SK-N-SH (cell line): ENCODE measurements at regions not wholly inside any gene's neighbourhood (a gene's known extent, or its start where the extent isn't known, plus 50 kb on each side); places are given as distances from the start of the nearest gene placed in this dataset.

Experiments used
- CTCF ChIA-PET: fragments of 300-600, 350-600 bp; formaldehyde crosslinking; extraction: SDS; loops from one replicate; lab custom pipeline; 2021; lab: Yijun Ruan, JAX
- POLR2A ChIA-PET: fragments of 350-600 bp; sonication (Branson Sonifier 250); formaldehyde crosslinking; extraction: SDS; loops from one replicate; lab custom pipeline; 2020; ENCODE audit warnings: antibody characterized with exemption, inconsistent platforms; lab: Yijun Ruan, JAX
- DNase-seq: peaks from one replicate; pipeline ENCODE4 v3.0.0; 2012
- H2AFZ ChIP-seq: fragments of 200-600 bp; sonication (generic); 2 replicates; pipeline ENCODE4 v1.8.1; 2016; ENCODE audit warnings: antibody characterized with exemption, mild to moderate bottlenecking, low read depth
- H3F3A ChIP-seq: fragments of 200-600 bp; sonication (generic); replicated peaks from 2 replicates; pipeline ENCODE3; 2016; ENCODE audit warnings: antibody characterized with exemption, mild to moderate bottlenecking; ENCODE audit not compliant: insufficient read depth
- H3K27ac ChIP-seq, 2 experiments: fragments of 200-500 bp in 1 of 2; fragments of 200-600 bp in 1 of 2; sonication (Bioruptor generic) in 1 of 2; sonication (generic), shearing (Covaris generic) in 1 of 2; 2 replicates each; pipeline versions ENCODE4 v1.5.1 to v1.6.1; 2014 to 2016; ENCODE audit warnings: low read depth in 2 of 2, inconsistent platforms in 1 of 2, low read length in 1 of 2, mild to moderate bottlenecking in 1 of 2, mixed read lengths in 1 of 2
- H3K27me3 ChIP-seq: fragments of 200-600 bp; sonication (generic), shearing (Covaris generic); 2 replicates; pipeline ENCODE4 v1.6.1; 2016; ENCODE audit warnings: mixed run types; ENCODE audit not compliant: insufficient read depth
- H3K36me3 ChIP-seq, 2 experiments: fragments of 200-500 bp in 1 of 2; fragments of 200-600 bp in 1 of 2; sonication (Bioruptor generic) in 1 of 2; sonication (generic) in 1 of 2; replicated peaks in 1 of 2; 2 replicates each; pipeline versions ENCODE3 to v1.5.1; 2014 to 2016; ENCODE audit warnings: low read length in 1 of 2, mild to moderate bottlenecking in 1 of 2; ENCODE audit not compliant: insufficient read depth in 2 of 2, control insufficient read depth in 1 of 2
- H3K4me1 ChIP-seq, 2 experiments: fragments of 200-500 bp in 1 of 2; fragments of 200-600 bp in 1 of 2; sonication (Bioruptor generic) in 1 of 2; sonication (generic), shearing (Covaris generic) in 1 of 2; 2 replicates each; pipeline versions ENCODE4 v1.5.1 to v1.6.1; 2014 to 2016; ENCODE audit warnings: low read depth in 1 of 2, low read length in 1 of 2, mixed run types in 1 of 2; ENCODE audit not compliant: insufficient read depth in 2 of 2, control insufficient read depth in 1 of 2
- H3K4me2 ChIP-seq: fragments of 200-600 bp; sonication (generic), shearing (Covaris generic); 2 replicates; pipeline ENCODE4 v1.6.1; 2017; ENCODE audit warnings: mixed run types
- H3K4me3 ChIP-seq, 2 experiments: fragments of 200-500 bp in 1 of 2; fragments of 200-600 bp in 1 of 2; sonication (Bioruptor generic) in 1 of 2; sonication (generic), shearing (Covaris generic) in 1 of 2; 2 replicates each; pipeline versions ENCODE4 v1.5.1 to v1.8.1; 2014 to 2016; ENCODE audit warnings: low read depth in 2 of 2, inconsistent platforms in 1 of 2, low read length in 1 of 2, mild to moderate bottlenecking in 1 of 2, mixed read lengths in 1 of 2, moderate library complexity in 1 of 2
- H3K79me2 ChIP-seq: fragments of 200-600 bp; sonication (generic); 2 replicates; pipeline ENCODE4 v1.8.1; 2017; ENCODE audit warnings: mild to moderate bottlenecking; ENCODE audit not compliant: insufficient read depth
- H3K9ac ChIP-seq: fragments of 200-600 bp; sonication (generic); 2 replicates; pipeline ENCODE4 v1.6.1; 2017; ENCODE audit warnings: mixed run types
- H3K9me2 ChIP-seq: fragments of 200-600 bp; sonication (generic); 2 replicates; pipeline ENCODE4 v1.6.1; 2017; ENCODE audit warnings: mixed run types
- H3K9me3 ChIP-seq: fragments of 200-600 bp; sonication (generic); 2 replicates; pipeline ENCODE4 v1.6.1; 2017; ENCODE audit warnings: mixed run types, mild to moderate bottlenecking, moderate library complexity
- H4K20me1 ChIP-seq: fragments of 200-600 bp; sonication (generic); 2 replicates; pipeline ENCODE4 v1.6.1; 2017; ENCODE audit warnings: mild to moderate bottlenecking, mixed run types; ENCODE audit not compliant: insufficient read depth
- CHD2 ChIP-seq: fragments of 150-350 bp; IDR thresholded peaks from 2 replicates; pipeline ENCODE4 v1.6.1; 2018; ENCODE audit warnings: low read length; ENCODE audit not compliant: partially characterized antibody
- EP300 ChIP-seq, 2 experiments: IDR thresholded peaks; 2 replicates each; pipeline versions ENCODE4 v1.4.0 to v1.6.1; 2012; ENCODE audit warnings: borderline replicate concordance in 1 of 2, low read depth in 1 of 2, low read length in 1 of 2
- GABPA ChIP-seq: IDR thresholded peaks from 2 replicates; pipeline ENCODE4 v1.4.0; 2012; ENCODE audit warnings: low read depth, mild to moderate bottlenecking
- MXI1 ChIP-seq: IDR thresholded peaks from 2 replicates; pipeline ENCODE4 v1.6.1; 2012; ENCODE audit warnings: mild to moderate bottlenecking, low read depth, low read length, improper control_type of control experiment
- NRF1 ChIP-seq: IDR thresholded peaks from 2 replicates; pipeline ENCODE4 v1.6.1; 2012; ENCODE audit warnings: low read depth, mild to moderate bottlenecking, low read length
- RCOR1 ChIP-seq: fragments of 150-350 bp; IDR thresholded peaks from 2 replicates; pipeline ENCODE4 v1.6.1; 2017; ENCODE audit warnings: antibody characterized with exemption, low read length
- TCF12 ChIP-seq: IDR thresholded peaks from 2 replicates; pipeline ENCODE4 v1.4.0; 2012
- USF1 ChIP-seq: IDR thresholded peaks from 2 replicates; pipeline ENCODE4 v1.4.0; 2012; ENCODE audit warnings: low read depth, borderline replicate concordance
- USF2 ChIP-seq: fragments of 150-350 bp; IDR thresholded peaks from 2 replicates; pipeline ENCODE4 v1.6.1; 2017; ENCODE audit warnings: antibody characterized with exemption, low read length, low read depth, borderline replicate concordance
- YY1 ChIP-seq: IDR thresholded peaks from 2 replicates; pipeline ENCODE4 v1.4.0; 2012; ENCODE audit warnings: low read depth, mild to moderate bottlenecking
- WGBS: methylation state at CpG from one replicate; pipeline ENCODE4 v1.1.6; 2017; ENCODE audit warnings: low lambda C conversion rate; 5-methylcytosine and 5-hydroxymethylcytosine counted together

- no peak for DNase-seq
- Histone ChIP-seq H3K9ac (no peak overlapping the region), H3K27me3 (0 out of 2 replicates have a peak, but pooled peaks cover 5% of the 10 kb centered on the region), H3K27ac (no peak overlapping the region), H4K20me1 (no peaks in the 10 kb centered on the region), H3K4me3 (no peak overlapping the region), H3K79me2 (no peaks in the 10 kb centered on the region), H2AFZ (peak overlapping the region; percentile 44; the same call in 1 of the 2 replicates), H3K36me3 (no peaks in the 10 kb centered on the region), H3K9me2 (no peaks in the 10 kb centered on the region), H3F3A (peaks cover 4% of the 10 kb centered on the region), H3K9me3 (no peaks in the 10 kb centered on the region), H3K4me1 (peaks cover 0 to 4% of the 10 kb centered on the region in 2 experiments; a peak in 2 of 4 replicates), H3K4me2 (no peak overlapping the region)
- ChIA-PET POLR2A (no interaction called here), CTCF (no interaction called here)
- TF ChIP-seq MXI1 = no peak
- TF ChIP-seq YY1 = no peak
- no peak for TF ChIP-seq CHD2
- TF ChIP-seq RCOR1 = no peak
- no peak for TF ChIP-seq EP300 (IDR thresholded peaks at IDR 0.05; ENCODE audit: borderline replicate concordance in 1 of 2, low read depth in 1 of 2, low read length in 1 of 2)
- TF ChIP-seq TCF12 = no peak
- no peak for TF ChIP-seq GABPA
- WGBS = 31% methylated on average over 3 of the region's 3 CpGs
Measured at GRCh38 chr17:59485015-59485414, 80.4 kb upstream of the DHX40 start.

- Histone ChIP-seq H3K9me2 (no peaks in the 10 kb centered on the region), H3K27ac (no peak overlapping the region), H3K4me3 (no peak overlapping the region), H3K9me3 (no peaks in the 10 kb centered on the region), H3K4me1 (peaks cover 0 to 4% of the 10 kb centered on the region in 2 experiments; a peak in 2 of 4 replicates), H3K36me3 (no peaks in the 10 kb centered on the region), H4K20me1 (no peaks in the 10 kb centered on the region), H3K79me2 (no peaks in the 10 kb centered on the region), H3K9ac (no peak overlapping the region), H2AFZ (no peak overlapping the region), H3F3A (peaks cover 4% of the 10 kb centered on the region), H3K4me2 (no peak overlapping the region), H3K27me3 (no peaks in the 10 kb centered on the region)
- CTCF ChIA-PET = interaction anchor here (1.8 kb wide), 1 partner anchor 10 kb away, joined by 5 read pairs; no protein-coding TSS in a partner anchor
- DNase-seq = no peak
- POLR2A ChIA-PET = no interaction called here
- TF ChIP-seq USF2 = no peak
- no peak for TF ChIP-seq NRF1
- TF ChIP-seq TCF12 = 0 out of 2 replicates have a peak, but pooled peaks have one; percentile 15
- TF ChIP-seq USF1 = no peak
Measured at GRCh38 chr17:59485946-59486345, 79.5 kb upstream of the DHX40 start.
